NB4 (cell line): ENCODE measurements at regions not wholly inside any gene's neighbourhood (a gene's known extent, or its start where the extent isn't known, plus 50 kb on each side); places are given as distances from the start of the nearest gene placed in this dataset.

Experiments used
- MYC ChIP-seq: IDR thresholded peaks from 2 replicates; pipeline ENCODE4 v1.6.1; 2011; ENCODE audit warnings: low read depth, low read length
- POLR2A ChIP-seq: IDR thresholded peaks from 2 replicates; pipeline ENCODE4 v1.6.1; 2011; ENCODE audit warnings: mild to moderate bottlenecking; ENCODE audit not compliant: insufficient read length; ENCODE audit errors: extremely low read depth
- TF ChIP-seq, protein P1 (sequence below): IDR thresholded peaks from one replicate; pipeline ENCODE4 v1.5.1; 2012; ENCODE audit warnings: low read depth, low read length
- TF ChIP-seq, protein P2 (sequence below): IDR thresholded peaks from 2 replicates; pipeline ENCODE4 v1.6.1; 2011; ENCODE audit warnings: low read depth, low read length

DNA sequence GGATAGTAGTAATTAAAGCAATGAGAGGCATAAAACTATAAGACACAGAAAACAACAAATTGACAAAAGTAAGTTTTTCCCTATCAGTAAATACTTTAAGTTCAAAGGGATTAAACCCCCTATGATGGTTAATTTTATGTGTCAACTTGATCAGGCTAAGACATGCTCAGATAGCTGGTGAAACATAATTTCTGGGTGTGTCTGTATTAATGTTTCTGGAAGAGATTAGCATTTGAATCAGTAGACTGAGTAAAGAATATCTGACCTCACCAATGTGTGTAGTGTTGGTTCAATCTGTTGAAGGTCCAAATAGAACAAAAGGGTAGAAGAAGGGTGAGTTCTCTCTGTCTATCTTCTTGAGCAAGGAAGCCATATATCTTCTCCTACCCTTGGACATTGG is 283.3 kb upstream of the GRM7 start:
- TF ChIP-seq MYC (no peak), POLR2A (no peak)
- TF ChIP-seq, protein P1, sequence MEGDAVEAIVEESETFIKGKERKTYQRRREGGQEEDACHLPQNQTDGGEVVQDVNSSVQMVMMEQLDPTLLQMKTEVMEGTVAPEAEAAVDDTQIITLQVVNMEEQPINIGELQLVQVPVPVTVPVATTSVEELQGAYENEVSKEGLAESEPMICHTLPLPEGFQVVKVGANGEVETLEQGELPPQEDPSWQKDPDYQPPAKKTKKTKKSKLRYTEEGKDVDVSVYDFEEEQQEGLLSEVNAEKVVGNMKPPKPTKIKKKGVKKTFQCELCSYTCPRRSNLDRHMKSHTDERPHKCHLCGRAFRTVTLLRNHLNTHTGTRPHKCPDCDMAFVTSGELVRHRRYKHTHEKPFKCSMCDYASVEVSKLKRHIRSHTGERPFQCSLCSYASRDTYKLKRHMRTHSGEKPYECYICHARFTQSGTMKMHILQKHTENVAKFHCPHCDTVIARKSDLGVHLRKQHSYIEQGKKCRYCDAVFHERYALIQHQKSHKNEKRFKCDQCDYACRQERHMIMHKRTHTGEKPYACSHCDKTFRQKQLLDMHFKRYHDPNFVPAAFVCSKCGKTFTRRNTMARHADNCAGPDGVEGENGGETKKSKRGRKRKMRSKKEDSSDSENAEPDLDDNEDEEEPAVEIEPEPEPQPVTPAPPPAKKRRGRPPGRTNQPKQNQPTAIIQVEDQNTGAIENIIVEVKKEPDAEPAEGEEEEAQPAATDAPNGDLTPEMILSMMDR: no peak
- TF ChIP-seq, protein P2, sequence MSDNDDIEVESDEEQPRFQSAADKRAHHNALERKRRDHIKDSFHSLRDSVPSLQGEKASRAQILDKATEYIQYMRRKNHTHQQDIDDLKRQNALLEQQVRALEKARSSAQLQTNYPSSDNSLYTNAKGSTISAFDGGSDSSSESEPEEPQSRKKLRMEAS: no peak
